ENCODE measurements at regions not wholly inside any gene's neighbourhood (a gene's known extent, or its start where the extent isn't known, plus 50 kb on each side); places are given as distances from the start of the nearest gene placed in this dataset.

- DNase-seq (ENCODE audit: low read depth, low spot score), result no peak
- in situ Hi-C loops (cut with HindIII; ENCODE audit: low sequenced_read_pairs), result no loop called here
- TF ChIP-seq, protein P1, sequence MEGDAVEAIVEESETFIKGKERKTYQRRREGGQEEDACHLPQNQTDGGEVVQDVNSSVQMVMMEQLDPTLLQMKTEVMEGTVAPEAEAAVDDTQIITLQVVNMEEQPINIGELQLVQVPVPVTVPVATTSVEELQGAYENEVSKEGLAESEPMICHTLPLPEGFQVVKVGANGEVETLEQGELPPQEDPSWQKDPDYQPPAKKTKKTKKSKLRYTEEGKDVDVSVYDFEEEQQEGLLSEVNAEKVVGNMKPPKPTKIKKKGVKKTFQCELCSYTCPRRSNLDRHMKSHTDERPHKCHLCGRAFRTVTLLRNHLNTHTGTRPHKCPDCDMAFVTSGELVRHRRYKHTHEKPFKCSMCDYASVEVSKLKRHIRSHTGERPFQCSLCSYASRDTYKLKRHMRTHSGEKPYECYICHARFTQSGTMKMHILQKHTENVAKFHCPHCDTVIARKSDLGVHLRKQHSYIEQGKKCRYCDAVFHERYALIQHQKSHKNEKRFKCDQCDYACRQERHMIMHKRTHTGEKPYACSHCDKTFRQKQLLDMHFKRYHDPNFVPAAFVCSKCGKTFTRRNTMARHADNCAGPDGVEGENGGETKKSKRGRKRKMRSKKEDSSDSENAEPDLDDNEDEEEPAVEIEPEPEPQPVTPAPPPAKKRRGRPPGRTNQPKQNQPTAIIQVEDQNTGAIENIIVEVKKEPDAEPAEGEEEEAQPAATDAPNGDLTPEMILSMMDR (IDR thresholded peaks at IDR 0.05; ENCODE audit: low read depth, low read length), result no peak
- H3K4me3 ChIP-seq (ENCODE audit: low read depth, low read length), result no peak overlapping the region
Measured at GRCh38 chr20:12211361-12211760, 293.7 kb downstream of the BTBD3 start.

DNA sequence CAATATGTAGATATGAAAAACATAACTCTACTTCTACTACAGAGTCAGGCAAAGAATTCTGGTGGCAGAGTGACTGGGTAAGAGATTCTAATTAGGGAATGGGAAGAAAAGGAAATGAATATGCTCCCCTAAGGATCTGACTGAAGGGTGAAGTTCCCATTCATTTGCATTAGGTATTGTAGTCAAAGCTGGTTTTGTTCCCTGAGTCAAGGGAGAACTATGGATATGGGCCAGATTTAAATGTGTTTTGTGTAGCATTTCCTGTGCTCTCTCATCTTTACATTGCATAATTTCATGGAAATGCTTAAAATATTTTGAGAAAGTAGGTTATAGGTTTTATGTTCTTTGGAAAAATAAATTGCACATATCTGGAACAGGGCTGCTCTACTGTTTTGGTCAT, 299.7 kb downstream of the BTBD3 start:
- TF ChIP-seq, protein P1 (IDR thresholded peaks at IDR 0.05; ENCODE audit: low read depth, low read length), result no peak
- H3K4me3 ChIP-seq (ENCODE audit: low read depth, low read length), result no peak overlapping the region
- DNase-seq (ENCODE audit: low read depth, low spot score), result no peak
- in situ Hi-C loops (cut with HindIII; ENCODE audit: low sequenced_read_pairs), result no loop called here

- no peak for DNase-seq (ENCODE audit: low read depth, low spot score)
- no peak overlapping the region for H3K4me3 ChIP-seq (ENCODE audit: low read depth, low read length)
- in situ Hi-C loops (cut with HindIII; ENCODE audit: low sequenced_read_pairs), result no loop called here
- TF ChIP-seq, protein P1 (IDR thresholded peaks at IDR 0.05; ENCODE audit: low read depth, low read length), result no peak
Measured at GRCh38 chr20:12219798-12220197, 302.1 kb downstream of the BTBD3 start.

DNA sequence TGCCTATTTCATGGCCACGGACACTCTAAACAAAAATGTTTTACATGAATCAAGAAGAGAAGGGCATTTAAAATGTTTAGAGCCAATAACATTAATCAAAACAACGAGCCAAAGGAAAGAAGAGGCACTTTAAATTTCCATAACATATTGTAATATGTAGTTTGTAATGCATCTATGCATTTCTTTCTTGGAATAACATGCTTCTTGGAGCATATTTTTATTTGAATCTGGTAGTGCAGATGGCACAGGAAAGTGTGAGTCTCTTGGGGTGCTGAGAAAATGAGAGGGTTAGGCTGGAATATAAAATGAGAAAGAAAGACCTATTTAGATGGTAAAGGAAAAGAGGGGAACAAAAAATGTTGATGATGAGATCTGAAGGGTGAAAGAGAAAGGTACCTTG, 305.4 kb downstream of the BTBD3 start:
- DNase-seq (ENCODE audit: low read depth, low spot score), result no peak
- in situ Hi-C loops (cut with HindIII; ENCODE audit: low sequenced_read_pairs), result no loop called here
- no peak overlapping the region for H3K4me3 ChIP-seq (ENCODE audit: low read depth, low read length)
- TF ChIP-seq, protein P1 (IDR thresholded peaks at IDR 0.05; ENCODE audit: low read depth, low read length), result no peak

DNA sequence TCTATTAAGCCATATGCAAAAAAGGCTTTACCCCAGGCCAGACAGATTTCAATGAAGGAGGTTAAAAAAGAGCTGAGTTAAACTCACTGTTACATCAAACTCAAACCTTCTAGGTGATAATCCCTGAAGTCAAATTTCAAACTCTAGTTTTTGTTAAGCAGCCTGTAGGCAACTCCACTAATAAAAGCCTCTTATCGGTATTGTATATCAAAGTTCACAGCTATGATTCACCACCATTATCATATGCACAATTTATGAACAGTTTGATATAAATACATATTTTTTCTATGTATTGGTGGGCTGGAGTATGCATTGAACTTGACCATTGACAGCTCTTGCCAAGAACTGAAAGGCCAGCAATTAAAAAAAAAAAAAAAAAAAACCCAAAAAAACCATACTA, 308.2 kb downstream of the BTBD3 start:
- in situ Hi-C loops (cut with HindIII; ENCODE audit: low sequenced_read_pairs), result no loop called here
- no peak overlapping the region for H3K4me3 ChIP-seq (ENCODE audit: low read depth, low read length)
- DNase-seq (ENCODE audit: low read depth, low spot score), result no peak
- TF ChIP-seq, protein P1 (IDR thresholded peaks at IDR 0.05; ENCODE audit: low read depth, low read length), result no peak

GRCh38 chr20:12229891-12230290, 312.2 kb downstream of the BTBD3 start:
- TF ChIP-seq, protein P1 (IDR thresholded peaks at IDR 0.05; ENCODE audit: low read depth, low read length), result no peak
- no peak overlapping the region for H3K4me3 ChIP-seq (ENCODE audit: low read depth, low read length)
- in situ Hi-C loops (cut with HindIII; ENCODE audit: low sequenced_read_pairs), result no loop called here
- DNase-seq (ENCODE audit: low read depth, low spot score), result no peak

DNA sequence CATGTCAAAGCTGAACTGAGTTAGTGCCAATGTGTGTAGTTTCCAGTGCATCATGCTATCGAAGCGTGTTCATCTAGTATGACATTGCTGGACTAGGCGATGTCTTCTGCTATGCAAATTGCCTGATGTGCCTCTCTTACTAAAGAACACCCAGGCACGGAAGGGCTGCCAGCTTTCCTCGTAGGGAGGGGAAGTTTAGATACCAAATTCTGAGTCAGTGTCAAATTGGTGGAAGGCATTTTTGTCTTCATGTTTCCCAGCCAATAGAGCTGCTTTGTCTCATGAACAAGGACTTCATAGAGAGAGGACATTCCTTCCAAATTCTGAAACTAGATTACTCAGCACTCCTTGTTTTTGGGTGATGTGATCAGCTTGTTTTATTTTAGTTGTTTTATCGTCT, 320.1 kb downstream of the BTBD3 start:
- no peak for DNase-seq (ENCODE audit: low read depth, low spot score)
- in situ Hi-C loops (cut with HindIII; ENCODE audit: low sequenced_read_pairs), result no loop called here
- H3K4me3 ChIP-seq (ENCODE audit: low read depth, low read length), result no peak overlapping the region
- TF ChIP-seq, protein P1 (IDR thresholded peaks at IDR 0.05; ENCODE audit: low read depth, low read length), result no peak
